Stimulated activated CD8-positive, alpha-beta memory T cell treated with anti-CD3 and anti-CD28 coated beads, Interleukin-4, amount 100 ng/mL, for 4 hours (primary cell): ENCODE measurements at regions not wholly inside any gene's neighbourhood (a gene's known extent, or its start where the extent isn't known, plus 50 kb on each side); places are given as distances from the start of the nearest gene placed in this dataset.

Experiments used
- DNase-seq, 2 donors: peaks; one replicate each; pipeline ENCODE4 v3.0.0-alpha.2; 2020; ENCODE audit warnings: low read depth in 2 of 2, low spot score in 1 of 2

DNA sequence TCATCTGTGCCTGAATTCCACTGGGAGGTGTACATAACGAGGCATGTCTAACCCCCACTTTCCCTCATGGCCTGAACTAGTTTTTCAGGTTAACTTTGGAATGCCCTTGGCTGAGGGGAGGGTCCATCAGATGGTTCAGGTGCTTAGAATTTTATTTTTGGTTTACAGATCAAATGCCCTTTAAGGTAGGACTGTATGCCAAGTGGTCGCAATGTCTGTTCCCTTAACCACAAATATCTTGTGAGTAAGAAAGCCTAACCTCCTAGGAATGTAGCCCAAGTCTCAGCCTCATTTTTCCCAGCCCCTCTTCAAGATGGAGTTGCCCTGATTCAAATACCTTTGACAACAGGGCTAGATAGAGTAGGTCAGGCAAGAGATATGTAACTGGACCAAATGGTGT, 78.4 kb downstream of the RNASET2 start:
- no peak for DNase-seq

DNA sequence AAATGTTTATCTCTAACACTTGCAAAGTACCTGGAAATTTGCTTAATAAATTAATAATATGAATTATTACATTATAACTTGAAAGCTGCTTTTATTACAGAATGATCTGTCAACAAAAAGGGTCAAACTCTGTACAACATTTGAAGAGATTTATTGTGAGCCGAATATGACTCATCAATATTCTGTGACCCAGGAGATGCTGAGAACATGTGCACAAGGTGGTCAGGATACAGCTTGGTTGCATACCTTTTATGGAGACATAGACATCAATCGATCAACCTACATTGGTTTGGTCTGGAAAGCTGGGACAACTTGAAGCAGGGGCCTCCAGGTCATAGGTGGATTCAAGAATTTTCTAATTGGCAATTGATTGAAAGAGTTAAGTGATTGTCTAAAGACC, 79.0 kb downstream of the RNASET2 start:
- DNase-seq, result no peak

DNA sequence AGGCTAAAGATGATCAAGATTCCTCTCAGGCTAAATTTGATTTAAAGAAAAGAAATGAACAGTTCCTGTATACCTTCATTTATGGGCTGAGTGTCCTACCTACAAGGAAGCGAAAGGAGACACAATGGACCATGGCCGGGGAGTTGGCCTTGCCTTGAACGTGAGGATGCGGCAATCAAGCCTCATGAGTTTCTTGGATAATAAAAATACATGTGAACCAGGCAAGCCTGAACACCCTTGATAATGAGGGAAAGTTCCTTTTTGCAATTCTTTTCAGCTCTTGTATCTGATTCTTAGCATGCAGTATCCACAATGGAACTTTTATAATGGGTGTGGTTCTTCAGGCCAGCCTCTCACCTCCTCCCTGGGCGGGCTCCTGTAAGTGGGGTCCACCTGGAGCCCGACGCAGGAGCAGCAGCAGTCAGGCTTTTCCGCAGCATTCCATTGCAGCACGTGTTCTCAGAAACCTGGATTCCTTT, 83.8 kb downstream of the RNASET2 start:
- no peak for DNase-seq

DNA sequence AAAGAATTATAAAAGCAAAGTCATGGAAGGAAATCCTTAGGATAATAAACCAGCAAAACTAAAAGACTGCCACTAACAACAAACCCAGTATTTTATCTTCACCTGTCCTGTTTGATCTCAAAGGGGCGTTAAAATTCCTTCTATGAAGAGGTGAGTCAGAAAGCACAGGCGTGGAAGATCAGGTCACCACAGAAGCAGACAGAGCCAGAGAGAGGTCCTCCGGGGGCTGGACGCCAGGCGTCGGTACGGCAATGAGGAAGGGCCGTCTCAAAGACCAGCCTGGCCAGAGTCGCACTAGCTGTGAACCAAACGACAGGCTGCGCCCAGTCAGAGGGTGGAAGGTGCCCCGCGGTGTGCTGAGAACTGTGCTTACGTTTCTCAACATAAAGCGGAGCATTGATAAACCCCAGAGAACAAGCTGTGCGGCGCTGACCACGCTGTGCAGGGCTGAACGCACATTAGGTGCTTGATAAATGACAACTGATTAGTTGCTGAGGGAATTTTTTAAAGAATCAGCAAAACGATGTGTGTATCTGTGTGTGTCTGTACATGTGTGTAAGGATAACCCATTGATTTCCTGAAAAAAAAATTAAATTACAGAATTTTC, 85.6 kb downstream of the RNASET2 start:
- DNase-seq, result no peak

DNA sequence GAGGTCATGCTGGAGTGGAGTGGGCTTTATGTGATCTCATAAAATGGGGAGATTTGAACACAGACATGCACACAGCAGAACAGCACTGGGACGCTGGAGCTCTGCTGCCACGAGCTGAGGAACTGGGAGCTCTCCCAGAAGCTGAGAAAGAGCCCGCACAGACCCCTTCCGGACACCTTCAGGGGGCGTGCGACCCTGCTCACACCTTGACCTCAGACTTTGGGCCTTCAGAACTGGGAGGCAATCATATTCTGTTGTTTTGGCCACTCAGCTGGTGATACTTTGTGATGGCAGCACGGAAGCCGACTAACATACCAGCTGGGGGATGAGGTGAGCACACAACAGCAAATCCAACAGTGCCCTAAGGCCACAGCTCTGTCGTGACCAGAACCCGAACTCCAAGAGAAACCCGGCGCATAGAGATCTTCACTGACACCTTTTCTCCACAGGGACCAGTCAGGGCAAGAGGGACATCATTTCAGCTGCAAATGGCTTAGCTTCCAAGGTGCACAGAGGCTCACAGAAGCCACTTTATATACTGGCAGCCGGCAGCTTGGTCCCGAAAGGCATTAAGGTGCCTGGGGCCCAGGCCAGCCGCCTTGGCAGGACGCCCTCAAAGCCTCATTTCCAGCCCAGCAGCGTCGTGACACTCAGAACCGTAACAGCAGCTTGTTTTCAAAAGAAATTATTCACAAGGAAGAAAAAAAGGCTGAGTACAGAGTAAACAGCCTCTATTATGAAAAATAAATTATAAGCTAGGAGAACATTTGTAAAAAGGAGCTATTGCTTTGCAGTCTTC, 89.3 kb downstream of the RNASET2 start:
- no peak for DNase-seq

DNA sequence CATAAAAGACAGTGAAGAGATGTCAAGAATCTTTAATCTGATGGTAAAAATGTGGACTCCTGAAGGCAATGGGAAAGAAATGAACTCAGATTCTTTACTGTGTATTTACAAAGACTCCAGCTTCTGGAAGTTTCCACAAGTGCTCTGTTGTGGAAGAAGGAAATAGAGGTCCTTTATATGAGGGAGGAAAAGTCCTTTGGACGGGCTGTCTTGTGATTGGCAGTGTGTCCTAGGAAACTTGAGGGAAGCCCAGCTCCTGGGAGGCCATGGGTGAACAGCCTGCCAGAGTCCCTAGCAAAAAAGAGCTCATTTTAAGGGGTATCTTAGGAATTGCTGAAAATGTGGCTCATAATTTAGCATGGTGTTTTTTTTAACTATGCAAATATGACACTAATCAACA, 92.0 kb downstream of the RNASET2 start:
- no peak for DNase-seq

DNA sequence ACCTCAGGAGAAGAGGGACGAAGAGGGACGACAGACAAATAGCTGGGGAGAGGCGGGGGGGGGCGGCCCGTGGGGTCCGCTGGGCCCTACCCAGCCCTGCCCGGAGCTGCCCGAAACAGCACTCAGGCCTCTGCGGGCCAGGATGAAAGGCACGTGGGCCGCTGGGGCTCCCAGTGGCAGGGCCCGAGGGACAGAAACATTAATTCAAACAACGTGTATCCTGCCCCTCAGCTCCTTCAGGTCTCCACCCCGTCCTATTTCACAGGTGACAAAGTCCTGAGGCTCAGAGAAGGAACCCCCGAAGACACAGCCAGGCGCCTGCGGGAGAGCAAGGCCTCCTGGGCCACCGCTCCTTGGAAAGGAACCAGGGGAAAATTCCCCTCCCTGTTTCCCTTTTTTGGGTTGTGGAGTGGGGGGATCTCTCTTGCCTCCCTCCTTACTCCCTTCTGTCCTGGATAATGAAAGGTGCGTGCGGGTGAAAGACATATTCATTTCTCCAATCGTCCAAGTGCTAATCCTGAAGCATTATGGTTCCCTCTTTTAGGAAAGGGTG, 93.3 kb downstream of the RNASET2 start:
- no peak for DNase-seq

DNA sequence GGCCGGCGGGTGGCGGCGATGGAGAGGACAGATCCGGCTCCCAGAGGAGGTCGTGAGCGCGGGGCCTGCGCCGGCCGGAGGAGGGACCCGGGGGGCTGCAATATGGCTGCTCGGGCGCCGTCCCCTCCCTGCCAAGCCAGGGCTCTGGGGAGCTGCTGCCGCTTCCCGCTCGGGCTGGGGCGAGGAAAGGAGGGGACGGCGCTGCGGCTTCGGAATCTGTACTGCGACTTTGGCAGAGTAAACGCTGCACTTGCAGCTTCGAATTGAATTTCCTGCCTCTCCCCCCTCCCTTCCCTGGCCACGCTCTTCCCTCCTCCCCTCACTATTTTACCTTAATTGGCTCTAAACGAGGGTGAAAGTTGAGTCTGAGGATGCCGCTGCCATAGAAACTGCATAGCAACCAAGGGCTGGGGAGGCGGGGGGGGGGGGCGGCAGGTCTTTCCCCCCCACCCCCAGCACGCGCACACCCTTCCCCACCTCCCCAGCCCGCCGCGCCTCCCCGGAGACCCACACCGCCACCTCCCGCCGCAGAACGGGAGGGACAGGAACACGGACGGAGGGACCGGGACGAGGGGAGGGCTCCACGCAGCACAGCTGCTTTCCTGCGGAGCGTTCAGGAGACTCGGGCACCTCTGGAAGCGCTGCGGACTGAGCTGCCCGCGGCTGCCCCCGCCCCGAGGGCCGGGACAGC, 93.9 kb downstream of the RNASET2 start:
- DNase-seq, result no peak

DNA sequence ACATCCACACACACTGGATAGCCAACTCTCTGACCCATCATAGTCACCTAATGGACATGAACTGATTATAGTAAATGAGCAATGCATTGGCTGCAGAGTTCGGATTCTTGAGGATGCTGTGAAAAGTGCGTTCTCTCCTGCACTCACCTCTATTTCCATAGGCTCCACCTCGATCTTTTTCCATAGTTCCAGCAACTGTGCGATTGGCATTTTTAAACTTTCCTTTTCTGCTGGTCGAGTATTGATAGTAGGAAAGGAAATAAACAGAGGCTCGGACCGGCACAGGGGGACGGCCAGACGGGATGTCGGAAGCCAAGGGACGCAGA, 94.4 kb downstream of the RNASET2 start:
- DNase-seq, result no peak

DNA sequence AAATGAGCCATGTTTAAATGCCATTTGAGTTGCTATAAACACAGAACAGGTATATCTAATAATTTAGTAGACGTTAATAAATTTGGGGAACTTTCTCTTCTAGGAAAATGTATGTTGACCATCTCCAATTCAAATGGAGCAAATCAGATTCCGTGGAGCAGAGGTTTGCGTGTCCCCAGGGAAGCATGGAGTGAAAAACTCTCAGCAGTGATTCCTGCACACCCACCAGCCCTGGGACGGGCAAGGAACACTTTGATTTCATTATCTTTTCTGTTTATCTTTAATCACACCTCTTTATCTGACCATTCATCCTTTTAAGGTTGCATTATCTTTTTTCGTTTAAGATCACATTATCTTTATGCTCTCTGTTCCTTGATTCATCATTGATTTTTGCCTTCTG, 95.0 kb downstream of the RNASET2 start:
- DNase-seq, result no peak

DNA sequence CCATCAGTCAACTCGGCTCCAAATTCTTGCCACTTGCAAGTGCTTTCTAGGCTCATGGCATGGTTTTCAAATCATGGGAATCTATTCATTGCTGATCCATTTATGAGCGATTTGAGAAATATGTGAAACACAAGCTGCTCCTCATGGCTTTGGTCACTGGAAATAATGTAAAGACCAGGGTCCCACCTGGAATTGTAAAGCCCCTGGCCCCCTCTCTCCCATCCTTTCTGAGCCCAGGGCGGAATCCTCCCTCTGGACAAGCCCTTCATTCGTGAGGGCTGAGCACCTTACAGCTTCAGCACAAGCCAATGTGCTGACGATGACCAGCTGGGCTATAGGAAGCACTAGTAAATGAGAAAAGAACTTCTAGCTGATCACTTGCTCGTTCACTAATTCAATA, 96.0 kb downstream of the RNASET2 start:
- no peak for DNase-seq

DNA sequence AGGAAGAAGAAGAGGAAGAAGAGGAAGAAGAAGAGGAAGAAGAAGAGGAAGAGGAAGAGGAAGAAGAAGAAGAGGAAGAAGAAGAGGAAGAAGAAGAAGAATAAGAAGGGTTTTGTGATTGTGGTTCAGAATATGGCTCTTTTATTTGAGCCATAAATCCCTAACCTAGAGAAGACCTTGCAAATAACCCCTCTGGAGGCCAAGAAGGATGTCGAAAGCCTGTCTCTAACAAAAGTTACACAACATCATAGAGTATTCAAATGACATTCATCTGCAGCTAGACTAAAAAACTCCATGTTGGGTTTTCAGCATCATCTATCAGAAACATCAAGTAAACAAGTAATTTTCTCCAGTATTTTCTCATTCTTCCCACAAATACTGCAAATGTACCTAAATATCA, 100.9 kb downstream of the RNASET2 start:
- no peak for DNase-seq

DNA sequence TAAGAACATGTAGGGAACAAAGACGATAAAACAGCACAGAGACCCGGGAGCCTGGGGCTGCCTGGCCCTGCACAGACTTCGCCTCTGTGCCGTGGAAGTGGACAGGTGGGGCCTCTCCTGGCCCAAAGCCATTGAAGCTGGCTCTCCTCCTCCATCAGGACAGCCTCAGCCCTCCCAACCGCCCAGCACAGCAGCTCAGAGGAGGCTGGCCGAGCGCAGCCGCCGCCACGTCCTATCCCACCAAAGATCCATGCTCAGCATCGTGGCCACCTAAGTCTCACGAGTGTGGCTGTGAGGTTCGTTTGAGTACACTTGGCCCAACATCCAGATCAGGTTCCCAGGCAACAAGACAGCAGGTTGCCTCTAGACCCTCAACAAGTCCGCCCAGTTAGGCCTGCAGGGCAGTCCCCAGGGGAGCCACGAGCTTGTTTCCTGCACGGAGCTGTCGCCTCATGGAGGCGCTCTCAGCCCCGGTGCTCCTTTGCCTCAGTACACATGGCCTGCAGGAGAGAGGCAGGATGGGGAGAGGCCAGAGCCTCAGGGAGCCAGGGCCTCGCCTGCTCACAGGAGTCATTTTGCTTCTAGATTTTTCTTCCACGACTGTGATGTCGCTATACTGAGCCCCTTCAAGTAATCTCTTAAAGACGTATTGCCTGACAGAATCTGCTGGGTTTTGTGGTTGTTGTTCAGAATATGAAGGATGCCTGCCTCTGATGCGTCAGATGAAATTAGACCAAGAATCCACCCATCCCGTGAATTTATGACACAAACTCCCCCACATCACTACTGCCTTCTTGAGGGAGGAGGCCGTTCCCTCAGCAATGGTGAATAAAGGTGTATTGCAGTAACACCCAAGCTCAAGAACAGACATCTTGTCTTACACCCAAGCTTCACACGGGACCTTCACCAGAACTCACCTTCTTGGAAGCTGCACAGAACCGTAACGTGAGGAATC, 102.7 kb downstream of the RNASET2 start:
- DNase-seq, result no peak

DNA sequence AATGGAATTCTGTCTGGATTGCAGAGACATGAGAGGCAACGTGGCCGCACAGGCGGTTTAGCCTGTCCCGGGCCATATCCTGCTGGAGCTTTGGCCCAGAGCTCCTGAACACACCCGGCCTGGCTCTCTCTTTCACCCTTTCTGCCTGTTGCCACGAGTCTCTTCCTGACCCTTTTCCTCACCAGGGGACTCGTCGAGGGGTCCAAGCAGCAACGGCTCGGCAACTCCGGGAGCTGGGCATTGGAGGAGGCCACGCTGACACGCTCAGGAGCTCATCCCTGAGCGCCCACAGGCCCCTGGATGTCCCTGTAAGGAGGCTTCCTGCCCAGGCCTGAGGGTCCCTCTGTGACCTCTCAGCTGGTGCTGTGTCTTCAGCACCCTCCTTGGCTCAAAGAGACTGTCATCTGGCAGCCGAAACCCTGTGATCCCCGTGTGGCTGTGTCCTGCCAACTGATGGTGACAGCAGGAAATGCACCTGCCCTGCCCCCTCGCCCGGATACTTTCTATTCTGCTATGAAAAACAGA, 103.8 kb downstream of the RNASET2 start:
- DNase-seq, result no peak

DNA sequence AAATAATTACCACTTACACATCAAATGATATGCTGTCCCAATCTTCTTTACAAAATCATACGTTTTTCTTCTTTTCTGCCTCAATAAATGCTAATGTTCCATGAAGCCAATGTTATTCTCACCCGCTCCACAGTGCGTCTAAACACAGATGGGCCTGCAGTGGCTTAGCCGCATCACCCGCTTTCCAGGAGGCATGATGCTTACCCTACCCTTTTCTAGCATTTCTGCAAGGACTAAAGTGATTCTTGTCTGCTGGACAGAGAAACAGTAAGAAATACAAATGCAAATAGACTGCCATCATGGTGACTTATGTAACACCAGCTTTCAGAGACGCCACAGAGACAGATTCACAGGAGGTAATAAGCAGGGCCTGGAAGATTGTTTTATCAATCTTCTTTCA, 104.4 kb downstream of the RNASET2 start:
- DNase-seq, result no peak

DNA sequence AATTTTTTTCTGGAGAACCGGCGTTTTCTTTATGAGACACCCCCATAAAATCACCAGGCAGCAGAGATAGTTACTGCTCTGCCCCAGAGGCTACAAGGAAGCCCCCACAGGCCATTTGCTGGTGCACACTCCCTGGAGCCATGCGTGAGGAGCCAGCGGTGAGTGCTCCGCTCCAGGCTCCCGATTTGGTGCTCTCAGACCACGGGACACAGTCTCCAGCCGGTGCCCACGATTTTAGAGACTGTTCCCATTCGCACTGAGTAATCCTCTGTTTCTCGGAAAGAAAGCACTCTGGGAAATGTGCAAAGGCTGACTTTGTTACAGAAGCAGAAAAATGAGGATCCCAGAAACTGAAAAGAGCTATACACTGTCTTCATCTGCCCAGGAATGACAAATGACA, 104.9 kb downstream of the RNASET2 start:
- DNase-seq, result no peak

DNA sequence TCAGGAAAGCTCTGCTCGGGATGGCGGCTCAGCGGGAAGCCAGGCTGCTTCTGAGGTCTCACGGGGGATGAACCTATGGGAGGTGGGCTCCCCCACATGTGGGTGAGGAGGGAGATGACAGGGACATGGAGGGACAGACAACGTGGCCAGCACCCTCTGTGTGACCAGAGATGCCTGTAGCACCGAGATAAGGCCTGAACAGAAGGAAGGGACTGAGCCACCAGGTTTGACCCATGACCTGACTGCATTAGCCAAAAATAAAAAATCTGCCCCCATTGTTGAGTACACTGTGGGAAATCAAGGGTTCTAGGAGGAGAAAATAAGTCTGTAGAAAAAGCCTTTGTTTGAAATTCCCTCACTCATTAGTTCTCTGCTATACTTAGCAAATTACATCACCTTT, 105.7 kb downstream of the RNASET2 start:
- DNase-seq, result no peak

DNA sequence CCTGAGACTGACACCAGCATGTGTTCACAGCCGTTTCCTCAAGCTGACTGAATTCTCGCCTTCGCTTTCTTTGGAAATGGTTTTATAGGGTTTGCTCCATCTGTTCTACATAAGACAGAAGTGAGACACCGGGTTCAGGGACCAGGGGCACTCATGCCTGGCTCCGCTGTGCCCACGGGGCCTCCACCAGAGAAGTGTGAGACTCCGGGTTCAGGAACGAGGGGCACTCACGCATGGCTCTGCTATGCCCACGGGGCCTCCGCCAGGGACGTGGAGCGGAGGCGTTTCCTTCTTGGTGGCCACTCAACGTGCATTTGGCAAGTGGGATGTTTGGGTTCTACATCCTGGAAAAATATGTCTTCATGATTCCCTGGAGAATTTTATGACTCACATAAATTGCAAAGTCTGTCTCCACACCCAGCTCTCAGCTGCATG, 106.6 kb downstream of the RNASET2 start:
- no peak for DNase-seq

DNA sequence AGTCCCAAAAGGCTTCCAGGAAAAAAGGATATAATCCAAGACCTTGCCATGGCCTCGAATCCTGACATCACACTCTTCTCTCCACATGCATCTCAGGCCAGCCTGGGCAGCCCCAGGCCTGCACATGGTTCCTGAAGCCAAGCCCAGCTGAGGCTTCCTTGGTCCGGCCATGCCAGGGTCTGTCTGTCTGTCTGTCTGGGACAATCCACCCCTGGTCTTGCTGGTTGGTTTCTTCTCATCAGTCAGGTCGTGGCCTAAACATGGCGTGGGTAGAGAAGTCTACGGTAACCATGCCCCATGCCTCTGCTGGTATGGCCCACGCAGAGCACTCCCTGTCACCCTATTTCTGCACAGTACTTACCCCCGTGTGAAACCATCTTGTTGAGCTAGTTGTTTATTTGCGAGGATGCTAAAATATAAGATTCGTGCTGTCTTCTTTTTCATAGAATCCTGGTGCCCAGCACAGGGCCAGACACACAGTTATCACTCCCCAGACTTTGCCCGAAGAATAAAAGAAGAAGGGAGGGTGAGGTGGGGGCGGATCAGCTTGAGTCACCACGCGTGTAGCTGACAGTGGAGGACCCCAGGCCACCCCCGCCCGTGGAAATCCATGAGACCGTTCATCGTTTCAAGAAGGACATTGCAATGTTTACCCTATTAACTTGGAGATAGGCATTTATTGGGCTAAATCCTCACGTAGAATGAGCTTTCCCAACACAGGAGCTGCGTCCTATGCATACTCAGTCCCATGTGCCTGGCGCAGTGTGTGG, 107.2 kb downstream of the RNASET2 start:
- DNase-seq, result no peak
